ENCODE measurements at regions not wholly inside any gene's neighbourhood (a gene's known extent, or its start where the extent isn't known, plus 50 kb on each side); places are given as distances from the start of the nearest gene placed in this dataset.

- TF ChIP-seq CTCF (conservative IDR thresholded peaks at IDR 0.05) (no peak), ZFX (IDR thresholded peaks at IDR 0.05) (no peak)
Observed at GRCh38 chr3:181824961-181825360, 113.2 kb downstream of the SOX2 start.

Measured in C4-2B (cell line).